GM08714 (cell line): ENCODE measurements at regions not wholly inside any gene's neighbourhood (a gene's known extent, or its start where the extent isn't known, plus 50 kb on each side); places are given as distances from the start of the nearest gene placed in this dataset.
"Not testable (repeated sequence)": the region's sequence is repeated elsewhere in the genome, so short reads cannot be mapped to it uniquely, and the experiment has no call there.

Experiments used
- H3K4me3 ChIP-seq: fragments of 200-500 bp; sonication (Bioruptor generic); 2 replicates; pipeline ENCODE4 v1.5.1; 2014; ENCODE audit warnings: mild to moderate bottlenecking, low read length, inconsistent platforms
- ZNF274 ChIP-seq: IDR thresholded peaks from 2 replicates; pipeline ENCODE4 v1.6.1; 2012; ENCODE audit warnings: mild to moderate bottlenecking, low read depth, low read length

DNA sequence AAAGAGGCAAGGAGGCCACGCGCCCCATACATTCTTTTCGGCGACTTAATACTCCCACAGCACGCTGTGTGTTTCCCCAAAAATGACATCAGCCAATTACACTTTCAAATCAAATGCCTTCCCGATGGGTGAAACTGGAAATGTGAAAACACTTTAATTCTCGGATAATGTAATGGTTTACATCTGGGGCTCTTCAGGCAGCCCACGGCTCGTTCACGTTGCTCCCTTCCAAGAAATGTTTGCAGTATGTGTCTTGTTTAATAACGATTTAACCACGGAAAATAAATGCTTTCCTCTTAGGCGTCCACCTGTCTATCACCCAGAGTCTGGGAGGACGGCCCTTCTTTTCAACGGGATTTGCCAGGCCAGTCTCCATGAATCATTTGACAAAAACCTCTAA lies 272.5 kb downstream of the SHOX start:
- TF ChIP-seq ZNF274, result no peak
- no peak overlapping the region for H3K4me3 ChIP-seq

DNA sequence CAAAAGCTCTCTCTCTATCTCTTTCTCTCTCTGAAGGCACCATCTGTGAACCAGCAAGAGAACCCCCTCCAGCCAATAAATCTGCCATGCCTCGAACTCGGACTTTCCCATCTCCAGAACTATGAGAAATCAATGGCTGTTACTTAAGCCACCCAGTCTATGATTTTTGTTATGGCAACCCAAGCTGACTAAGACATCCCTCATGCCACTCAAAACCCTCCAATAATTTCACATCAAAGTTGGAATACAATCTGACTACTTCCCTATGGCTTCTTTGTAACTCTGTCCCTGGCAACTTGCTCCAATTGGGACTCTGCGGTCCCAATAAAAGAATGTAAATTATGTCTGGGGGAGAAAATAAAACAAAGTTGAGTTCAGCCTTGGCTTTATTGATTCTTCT lies 265.7 kb downstream of the SHOX start:
- no peak for TF ChIP-seq ZNF274
- H3K4me3 ChIP-seq, result no peak overlapping the region

DNA sequence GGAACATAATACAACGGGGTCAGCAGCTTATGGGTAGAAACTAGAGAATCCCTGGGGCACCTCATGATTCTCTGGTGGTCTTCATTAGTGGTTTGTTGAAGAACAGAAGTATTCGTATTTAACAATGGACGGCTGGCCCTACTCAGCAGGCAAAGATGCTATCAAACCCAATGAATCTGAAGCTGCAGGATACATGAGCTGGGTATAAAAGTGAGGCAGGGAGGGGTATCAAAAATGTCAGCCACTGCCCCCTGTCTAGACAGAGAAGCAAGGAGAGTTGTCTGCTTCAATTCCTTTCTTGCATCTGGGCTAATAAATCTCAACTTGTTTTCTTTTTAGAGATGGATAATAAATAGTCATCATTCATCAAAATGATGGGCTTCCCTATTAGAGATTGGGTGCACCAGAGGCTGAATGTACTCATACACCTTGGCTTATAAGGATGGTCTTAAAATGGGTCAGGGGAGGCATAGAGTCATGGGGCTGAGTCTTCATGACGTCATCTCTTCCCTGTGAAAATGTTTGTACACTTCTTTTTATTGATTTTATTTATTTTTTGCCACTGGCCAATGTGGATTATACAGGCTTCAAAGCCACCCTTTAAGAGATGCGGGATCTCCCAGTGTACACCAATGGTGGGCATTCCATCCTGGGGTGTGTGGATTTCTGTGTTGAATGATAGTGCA lies 259.5 kb downstream of the SHOX start:
- TF ChIP-seq ZNF274, result no peak
- no peak overlapping the region for H3K4me3 ChIP-seq

DNA sequence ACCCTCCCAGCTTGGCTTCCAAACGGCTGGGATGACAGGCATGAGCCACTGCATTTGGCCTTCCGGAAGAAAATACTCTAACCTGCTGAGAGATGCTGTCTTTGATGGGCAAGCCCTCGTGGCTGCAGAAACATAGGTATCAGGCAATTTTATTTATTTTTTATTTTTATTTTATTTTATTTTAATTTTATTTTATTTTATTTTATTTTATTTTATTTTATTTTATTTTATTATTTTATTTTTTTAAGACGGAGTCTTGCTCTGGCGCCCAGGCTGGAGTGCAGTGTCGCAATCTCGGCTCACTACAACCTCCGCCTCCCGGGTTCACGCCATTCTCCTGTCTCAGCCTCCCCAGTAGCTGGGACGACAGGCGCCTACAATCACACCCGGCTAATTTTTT lies 257.1 kb downstream of the SHOX start:
- H3K4me3 ChIP-seq, result not testable (repeated sequence)

DNA sequence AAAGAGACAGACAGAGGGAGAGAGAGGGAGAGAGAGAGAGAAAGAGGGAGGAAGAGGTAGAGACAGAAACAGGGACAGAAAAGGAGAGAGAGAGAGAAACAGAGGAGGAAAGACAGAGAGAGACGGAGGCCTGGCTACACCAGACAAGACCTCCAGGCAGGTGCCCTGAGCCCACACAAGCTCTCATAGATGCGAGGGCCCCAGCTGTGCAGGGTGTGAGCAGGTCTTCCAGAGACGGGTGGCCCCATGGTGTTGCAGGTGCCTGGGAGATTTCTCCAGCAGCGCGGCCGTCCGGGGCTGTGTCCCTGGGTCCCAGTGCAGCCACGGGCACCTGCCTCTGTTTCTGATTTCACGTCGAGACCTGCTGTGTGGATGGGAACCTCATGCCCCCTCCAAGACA lies 253.0 kb downstream of the SHOX start:
- TF ChIP-seq ZNF274, result no peak
- no peak overlapping the region for H3K4me3 ChIP-seq

DNA sequence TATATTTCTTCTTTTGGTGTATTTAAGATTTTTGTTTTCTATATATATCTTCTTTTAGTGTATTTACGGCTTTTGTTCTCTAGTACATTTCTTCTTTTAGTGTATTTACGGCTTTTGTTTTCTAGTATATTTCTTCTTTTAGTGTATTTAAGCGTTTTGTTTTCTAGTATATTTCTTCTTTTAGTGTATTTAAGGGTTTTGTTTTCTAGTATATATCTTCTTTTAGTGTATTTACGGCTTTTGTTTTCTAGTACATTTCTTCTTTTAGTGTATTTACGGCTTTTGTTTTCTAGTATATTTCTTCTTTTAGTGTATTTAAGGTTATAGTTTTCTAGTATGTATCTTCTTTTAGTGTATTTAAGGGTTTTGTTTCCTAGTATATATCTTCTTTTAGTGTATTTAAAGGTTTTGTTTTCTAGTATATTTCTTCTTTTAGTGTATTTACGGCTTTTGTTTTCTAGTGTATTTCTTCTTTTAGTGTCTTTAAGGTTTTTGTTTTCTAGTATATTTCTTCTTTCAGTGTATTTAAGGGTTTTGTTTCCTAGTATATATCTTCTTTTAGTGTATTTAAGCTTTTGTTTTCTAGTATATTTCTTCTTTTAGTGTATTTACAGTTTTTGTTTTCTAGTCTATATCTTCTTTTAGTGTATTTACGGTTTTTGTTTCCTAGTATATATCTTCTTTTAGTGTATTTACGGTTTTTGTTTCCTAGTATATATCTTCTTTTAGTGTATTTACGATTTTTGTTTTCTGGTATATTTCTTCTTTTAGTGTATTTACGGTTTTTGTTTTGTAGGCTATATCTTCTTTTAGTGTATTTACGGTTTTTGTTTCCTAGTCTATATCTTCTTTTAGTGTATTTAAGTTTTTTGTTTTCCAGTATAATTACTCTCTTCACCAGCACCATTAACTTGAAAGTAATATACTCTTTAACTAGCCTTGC lies 249.4 kb downstream of the SHOX start:
- H3K4me3 ChIP-seq, result not testable (repeated sequence)

DNA sequence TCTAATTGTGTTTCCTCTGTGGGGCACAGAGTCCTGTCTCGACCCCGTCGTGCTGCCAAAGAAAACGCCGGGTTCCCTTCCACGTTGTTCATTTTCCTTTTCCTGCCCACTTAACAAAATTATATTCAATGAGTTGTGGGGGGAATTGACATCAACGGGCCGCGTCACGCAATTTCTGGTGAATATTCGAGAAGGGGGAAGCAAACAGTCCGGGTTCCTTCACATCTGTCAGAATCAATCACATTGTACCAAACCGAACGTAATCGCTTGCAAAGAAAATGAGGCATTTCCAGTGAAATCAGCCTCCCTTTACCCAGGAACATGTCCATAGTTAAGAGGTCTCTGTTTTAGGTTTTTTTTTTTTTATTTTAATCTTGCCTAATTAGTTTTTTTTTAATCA lies 243.5 kb downstream of the SHOX start:
- H3K4me3 ChIP-seq, result no peak overlapping the region

DNA sequence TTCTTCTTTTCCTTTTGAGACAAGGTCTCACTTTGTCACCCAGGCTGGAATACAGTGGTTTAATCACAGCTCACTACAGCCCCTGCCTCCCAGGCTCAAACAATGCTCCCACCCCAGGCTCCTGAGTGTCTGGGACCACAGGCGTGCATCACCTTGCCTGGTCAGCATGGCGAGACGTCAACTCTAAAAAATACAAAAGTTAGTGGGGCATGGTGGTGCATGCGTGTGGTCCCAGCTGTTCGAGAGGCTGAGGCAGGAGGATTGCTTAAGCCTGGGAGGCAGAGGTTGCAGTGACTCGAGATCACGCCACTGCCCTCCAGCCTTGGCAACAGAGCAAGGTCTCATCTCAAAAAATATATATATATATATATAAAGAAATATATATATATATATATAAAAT lies 242.4 kb downstream of the SHOX start:
- TF ChIP-seq ZNF274, result no peak
- no peak overlapping the region for H3K4me3 ChIP-seq

More for the DNA sequence above, 243.5 kb downstream of the SHOX start:
- TF ChIP-seq ZNF274, result no peak

DNA sequence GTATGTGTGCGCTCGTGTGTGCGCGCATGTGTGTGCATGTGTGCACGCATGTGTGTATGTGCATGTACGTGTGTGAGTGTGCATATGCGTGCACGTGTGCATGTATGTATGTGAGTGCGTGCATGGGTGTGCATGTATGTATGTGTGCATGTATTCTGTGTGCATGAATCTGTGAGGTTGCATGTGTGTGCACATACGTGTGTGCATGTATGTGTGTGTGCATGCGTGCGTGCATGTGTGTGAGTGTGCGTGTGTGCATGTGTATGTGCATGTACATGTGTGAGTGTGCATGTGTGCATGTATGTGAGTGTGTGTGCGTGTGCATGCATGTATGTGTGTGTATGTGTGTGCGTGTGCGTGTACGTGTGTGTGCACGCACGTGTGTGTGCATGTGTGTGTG lies 241.5 kb downstream of the SHOX start:
- no peak for TF ChIP-seq ZNF274
- no peak overlapping the region for H3K4me3 ChIP-seq

DNA sequence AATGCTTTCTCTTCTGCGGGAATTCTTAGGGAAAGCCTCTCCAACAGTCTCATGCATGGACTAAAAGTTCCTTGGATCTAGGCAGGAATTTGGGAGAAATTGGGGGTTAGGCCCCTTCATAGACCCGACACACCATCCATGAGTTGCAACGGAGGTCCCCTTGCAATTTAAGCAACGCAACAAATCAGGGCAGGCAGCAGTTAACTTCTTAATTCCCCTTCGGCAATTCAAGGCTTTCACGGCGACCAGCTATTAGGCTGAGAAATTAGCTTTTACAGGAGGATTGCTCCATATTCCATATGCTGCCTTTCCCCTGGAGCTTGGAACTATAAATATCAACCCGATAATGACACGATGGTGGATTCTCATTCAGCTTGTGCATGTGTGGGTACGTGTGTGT lies 241.0 kb downstream of the SHOX start:
- TF ChIP-seq ZNF274, result no peak
- no peak overlapping the region for H3K4me3 ChIP-seq

DNA sequence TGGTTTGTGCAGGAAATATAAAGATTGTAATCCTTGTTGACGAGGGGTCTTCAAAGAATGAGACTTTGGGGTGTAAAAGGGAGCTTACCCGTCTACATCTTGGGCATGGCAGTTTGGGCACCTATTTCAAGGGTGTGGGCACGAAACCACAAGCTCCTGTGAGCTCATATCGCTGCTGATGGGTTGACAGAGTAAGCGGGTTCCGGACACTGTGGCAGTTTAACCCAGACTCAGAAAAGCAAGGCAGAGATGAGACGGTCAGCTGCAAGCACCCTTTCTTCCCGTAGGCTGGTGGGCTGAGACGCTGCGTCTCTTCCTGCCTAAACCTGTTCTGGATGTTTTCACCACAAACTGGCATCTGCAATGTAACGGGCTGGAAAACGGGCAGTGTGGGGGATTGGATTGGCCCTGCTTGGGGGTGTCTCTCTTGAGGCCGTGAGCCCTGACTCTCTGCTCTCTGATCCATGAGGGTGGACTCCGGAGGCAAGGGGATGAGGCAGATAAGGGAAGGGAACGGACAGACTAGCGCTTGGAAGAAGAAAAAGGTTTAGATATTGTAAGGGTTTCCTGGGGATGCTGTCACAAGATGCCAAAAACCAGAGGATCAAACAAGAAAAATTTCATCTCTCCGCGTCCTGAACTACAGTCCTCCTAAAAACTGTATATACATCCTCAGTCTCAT lies 237.5 kb downstream of the SHOX start:
- TF ChIP-seq ZNF274, result no peak
- no peak overlapping the region for H3K4me3 ChIP-seq

DNA sequence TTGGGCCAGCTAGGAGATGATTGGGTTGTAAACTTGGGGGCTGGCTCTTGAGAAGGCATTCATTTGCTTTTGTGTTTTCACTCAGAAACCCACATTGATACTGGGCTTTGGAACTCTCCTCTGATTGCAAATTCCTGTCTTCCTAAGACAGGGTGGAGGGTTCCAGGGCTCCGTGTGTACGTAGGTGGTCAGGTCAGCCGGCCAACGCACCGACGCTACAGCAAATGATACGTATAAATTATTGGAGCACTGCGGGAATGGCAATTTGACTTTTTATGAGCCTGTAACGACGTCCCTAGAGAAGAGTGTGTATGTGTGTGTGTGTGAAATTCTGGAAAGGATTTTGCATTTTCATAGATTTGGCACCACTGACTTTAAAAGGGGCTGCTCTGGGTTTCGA lies 236.9 kb downstream of the SHOX start:
- H3K4me3 ChIP-seq, result no peak overlapping the region
- TF ChIP-seq ZNF274, result no peak

DNA sequence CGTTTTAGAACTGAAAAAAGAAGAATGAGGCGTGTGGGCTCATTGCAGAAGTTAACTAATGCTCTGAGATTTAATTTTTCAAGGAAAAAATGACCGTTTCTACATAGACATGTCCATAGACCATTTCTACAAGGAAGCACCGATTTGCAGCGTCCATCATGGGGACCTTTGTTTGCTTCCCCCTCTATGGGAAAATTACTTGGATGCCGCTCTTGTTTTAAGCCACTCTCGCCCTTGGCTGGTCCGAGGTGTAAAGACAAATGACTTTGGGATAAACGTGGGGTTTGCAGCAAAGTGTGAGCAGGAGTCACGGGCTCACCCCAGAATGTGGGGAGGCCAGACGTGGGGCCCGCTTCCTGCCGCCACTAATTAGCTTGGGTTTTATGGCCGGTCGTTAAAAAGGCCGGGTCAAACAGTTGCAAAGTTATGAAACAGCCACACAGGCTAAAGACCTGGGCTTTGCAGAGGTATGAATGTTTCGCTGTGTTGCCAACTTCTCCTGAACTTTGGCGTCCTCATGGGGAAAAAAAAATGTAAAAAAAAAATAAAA lies 235.9 kb downstream of the SHOX start:
- TF ChIP-seq ZNF274, result no peak
- no peak overlapping the region for H3K4me3 ChIP-seq

DNA sequence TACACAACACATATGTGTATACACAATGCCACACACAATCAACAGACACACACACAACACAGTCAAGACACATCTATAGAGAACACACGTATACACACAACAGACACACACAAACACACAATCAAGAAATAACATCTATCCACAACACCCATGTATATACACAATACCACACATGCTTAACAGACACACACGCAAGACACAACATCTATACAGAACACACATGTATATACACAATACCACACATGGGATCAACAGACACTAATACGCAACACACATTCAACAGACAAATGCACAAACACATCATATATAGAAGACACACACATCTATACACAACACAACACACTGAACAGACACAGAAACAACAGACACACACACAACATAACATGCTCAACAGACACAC lies 234.8 kb downstream of the SHOX start:
- no peak overlapping the region for H3K4me3 ChIP-seq
- TF ChIP-seq ZNF274, result no peak

DNA sequence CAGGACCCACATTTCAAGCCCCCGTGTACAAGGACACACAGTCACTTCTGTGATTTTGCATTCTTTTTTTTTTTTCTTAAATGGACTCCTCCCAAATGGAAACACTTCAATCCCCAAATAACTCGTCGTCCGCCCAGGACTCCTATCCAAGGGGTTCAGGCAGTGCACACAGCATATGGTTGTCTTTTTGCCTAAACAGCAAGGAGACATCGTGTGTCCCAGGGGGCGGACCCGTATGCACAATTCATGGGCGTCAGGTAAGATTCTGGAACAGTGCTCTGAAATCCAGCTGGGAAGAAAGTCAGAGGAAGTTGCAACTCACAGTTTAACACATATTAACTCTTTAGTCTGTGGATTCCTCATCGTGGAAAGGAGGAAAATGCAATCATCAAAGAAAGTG lies 231.3 kb downstream of the SHOX start:
- no peak for TF ChIP-seq ZNF274
- H3K4me3 ChIP-seq, result no peak overlapping the region
